GM23338 (cell line): ENCODE measurements at regions not wholly inside any gene's neighbourhood (a gene's known extent, or its start where the extent isn't known, plus 50 kb on each side); places are given as distances from the start of the nearest gene placed in this dataset.

Source experiments
- ATAC-seq: fragments of 200-7000 bp; cut with Tn5 transposase; 3 replicates; pipeline ENCODE4 v1.9.1; 2020
- DNase-seq: peaks from one replicate; pipeline ENCODE4 v3.0.0-alpha.2; 2015; ENCODE audit warnings: low spot score
- H2AFZ ChIP-seq: fragments of 200-600 bp; sonication (generic); 2 replicates; pipeline ENCODE4 v1.8.0; 2016; ENCODE audit warnings: antibody characterized with exemption, mild to moderate bottlenecking, moderate library complexity
- H3F3A ChIP-seq: fragments of 200-600 bp; sonication (generic); replicated peaks from 2 replicates; pipeline ENCODE4 v1.8.0; 2017; ENCODE audit warnings: antibody characterized with exemption, mixed run types, low read depth
- H3K27ac ChIP-seq: fragments of 200-600 bp; sonication (generic); 2 replicates; pipeline ENCODE4 v1.6.1; 2016; ENCODE audit warnings: low read depth
- H3K27me3 ChIP-seq: fragments of 200-600 bp; sonication (generic); 2 replicates; pipeline ENCODE4 v1.8.0; 2016; ENCODE audit warnings: mild to moderate bottlenecking, mixed run types, moderate library complexity; ENCODE audit not compliant: insufficient read depth
- H3K36me3 ChIP-seq: fragments of 200-600 bp; sonication (generic); 2 replicates; pipeline ENCODE4 v1.8.0; 2016; ENCODE audit warnings: mild to moderate bottlenecking; ENCODE audit not compliant: insufficient read depth
- H3K4me1 ChIP-seq: fragments of 200-600 bp; sonication (generic); 2 replicates; pipeline ENCODE4 v1.8.0; 2016; ENCODE audit warnings: mild to moderate bottlenecking, moderate library complexity; ENCODE audit not compliant: insufficient read depth
- H3K4me2 ChIP-seq: fragments of 200-600 bp; sonication (generic); 2 replicates; pipeline ENCODE4 v1.7.1; 2017; ENCODE audit warnings: mixed run types
- H3K4me3 ChIP-seq: fragments of 200-600 bp; sonication (generic); 2 replicates; pipeline ENCODE4 v1.6.1; 2016; ENCODE audit warnings: mixed run types
- H3K79me2 ChIP-seq: fragments of 200-600 bp; sonication (generic); replicated peaks from 2 replicates; pipeline ENCODE4 v1.8.0; 2017; ENCODE audit warnings: mild to moderate bottlenecking; ENCODE audit not compliant: insufficient read depth
- H3K9me2 ChIP-seq: fragments of 200-600 bp; sonication (generic); 2 replicates; pipeline ENCODE4 v1.8.0; 2017; ENCODE audit not compliant: insufficient read depth
- H4K20me1 ChIP-seq: fragments of 200-600 bp; sonication (generic); replicated peaks from 2 replicates; pipeline ENCODE4 v1.8.0; 2017; ENCODE audit warnings: mild to moderate bottlenecking; ENCODE audit not compliant: insufficient read depth
- H3K27ac Mint-ChIP-seq: 2 replicates; pipeline ENCODE4 v1.8.0; 2020; ENCODE audit warnings: inconsistent platforms, mild to moderate bottlenecking, moderate library complexity, mixed read lengths
- H3K27me3 Mint-ChIP-seq: 3 replicates; pipeline ENCODE4 v1.8.0; 2022; ENCODE audit warnings: low read depth, mild to moderate bottlenecking, moderate library complexity, mixed read lengths, inconsistent platforms; ENCODE audit not compliant: insufficient read depth, poor library complexity
- H3K36me3 Mint-ChIP-seq: 3 replicates; pipeline ENCODE4 v1.8.0; 2021; ENCODE audit warnings: low read depth, mild to moderate bottlenecking, inconsistent platforms, moderate library complexity, mixed read lengths
- H3K4me1 Mint-ChIP-seq: 3 replicates; pipeline ENCODE4 v1.8.0; 2020; ENCODE audit warnings: mild to moderate bottlenecking, inconsistent platforms, mixed read lengths
- H3K4me3 Mint-ChIP-seq: 3 replicates; pipeline ENCODE4 v1.8.0; 2021; ENCODE audit warnings: moderate library complexity, mild to moderate bottlenecking, inconsistent platforms, mixed read lengths
- H3K9me3 Mint-ChIP-seq: 3 replicates; pipeline ENCODE4 v1.8.0; 2020; ENCODE audit warnings: moderate library complexity, mild to moderate bottlenecking, inconsistent platforms, mixed read lengths
- CREB1 ChIP-seq: fragments of 250-450 bp; sonication (Bioruptor Pico); IDR thresholded peaks from 2 replicates; pipeline ENCODE4 v1.5.0; 2020; ENCODE audit warnings: low read depth, mild to moderate bottlenecking, moderate library complexity
- EZH2 ChIP-seq: fragments of 200-600 bp; sonication (generic); IDR thresholded peaks from one replicate; pipeline ENCODE4 v1.8.0; 2017; ENCODE audit warnings: antibody characterized with exemption, mild to moderate bottlenecking, low read depth; ENCODE audit not compliant: unreplicated experiment
- EZH2phosphoT487 ChIP-seq: fragments of 200-600 bp; sonication (generic); IDR thresholded peaks from one replicate; pipeline ENCODE4 v1.8.1; 2018; ENCODE audit warnings: antibody characterized with exemption; ENCODE audit not compliant: unreplicated experiment
- NANOG ChIP-seq: IDR thresholded peaks from 2 replicates; pipeline ENCODE4 v1.6.1; 2016; ENCODE audit warnings: antibody characterized with exemption, borderline replicate concordance
- ZNF114 ChIP-seq: fragments of 250-450 bp; sonication (Bioruptor Pico); IDR thresholded peaks from 2 replicates; pipeline ENCODE4 v1.5.0; 2020; ENCODE audit warnings: mild to moderate bottlenecking, moderate library complexity
- ZNF331 ChIP-seq: fragments of 250-450 bp; sonication (Bioruptor Pico); IDR thresholded peaks from 2 replicates; pipeline ENCODE4 v1.5.0; 2020; ENCODE audit warnings: low read depth, mild to moderate bottlenecking, moderate library complexity
- TF ChIP-seq, protein P1 (sequence below): IDR thresholded peaks from one replicate; pipeline ENCODE4 v1.6.1; 2018; ENCODE audit warnings: antibody characterized with exemption; ENCODE audit not compliant: unreplicated experiment
- TF ChIP-seq, protein P2 (sequence below): fragments of 250-450 bp; sonication (Bioruptor Pico); IDR thresholded peaks from 2 replicates; pipeline ENCODE4 v1.5.0; 2020; ENCODE audit warnings: mild to moderate bottlenecking, moderate library complexity
- TF ChIP-seq, protein P3 (sequence below), 2 experiments: fragments of 200-600 bp in 1 of 2; sonication (generic) in 1 of 2; conservative IDR thresholded peaks; 2 replicates each; pipeline versions ENCODE4 v1.5.1 to v1.6.1; 2016 to 2017; ENCODE audit warnings: antibody characterized with exemption in 2 of 2, low read depth in 2 of 2, mild to moderate bottlenecking in 2 of 2, moderate library complexity in 1 of 2

DNA sequence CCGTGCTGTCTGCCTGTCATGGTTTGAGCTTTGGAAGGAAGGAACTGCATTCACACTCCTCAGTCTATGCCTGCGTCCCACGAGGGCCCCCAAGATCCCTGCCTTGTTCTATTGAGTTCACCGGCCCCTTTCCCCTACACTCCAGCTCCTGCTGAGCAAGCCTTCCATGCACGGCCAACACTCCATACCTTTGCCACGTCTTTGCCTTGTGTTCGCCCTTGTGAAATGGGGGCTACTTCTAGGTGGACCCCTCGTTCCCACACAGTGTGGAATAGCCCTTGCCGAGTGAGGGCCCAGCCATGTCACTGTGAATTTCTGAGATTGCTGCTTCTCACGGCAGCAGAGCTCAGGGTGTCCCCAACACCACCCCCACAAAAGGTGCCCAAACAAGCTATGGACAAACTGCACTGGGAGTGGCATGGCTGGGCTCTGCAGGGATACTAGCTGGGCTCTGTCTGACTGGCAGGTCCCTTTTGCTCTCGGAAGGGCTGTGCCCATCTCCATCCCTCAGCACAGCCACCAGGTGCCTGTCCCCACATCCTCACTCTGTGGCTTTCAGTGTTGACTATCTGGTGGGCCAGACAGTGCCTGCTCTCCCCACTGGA lies 67.9 kb upstream of the ADAMTS2 start:
- no peaks in the 10 kb centered on the region for H3K36me3 ChIP-seq
- H3F3A ChIP-seq, result no peaks in the 10 kb centered on the region
- H3K27me3 ChIP-seq, result no peaks in the 10 kb centered on the region
- no peaks in the 10 kb centered on the region for H3K79me2 ChIP-seq
- no peak overlapping the region for H3K4me3 ChIP-seq
- no peak for DNase-seq
- Mint-ChIP-seq H3K4me1 (no peaks in the 10 kb centered on the region; the same call in 2 of the 3 replicates), H3K4me3 (no peak overlapping the region), H3K36me3 (no peaks in the 10 kb centered on the region), H3K9me3 (peaks cover 3% of the 10 kb centered on the region), H3K27me3 (peaks cover 2% of the 10 kb centered on the region), H3K27ac (no peak overlapping the region)
- H3K4me2 ChIP-seq, result no peak overlapping the region
- no peak overlapping the region for H3K27ac ChIP-seq
- no peak overlapping the region for H2AFZ ChIP-seq
- no peak for ATAC-seq
- no peak for TF ChIP-seq EZH2
- TF ChIP-seq CREB1, result no peak
- TF ChIP-seq, protein P1, sequence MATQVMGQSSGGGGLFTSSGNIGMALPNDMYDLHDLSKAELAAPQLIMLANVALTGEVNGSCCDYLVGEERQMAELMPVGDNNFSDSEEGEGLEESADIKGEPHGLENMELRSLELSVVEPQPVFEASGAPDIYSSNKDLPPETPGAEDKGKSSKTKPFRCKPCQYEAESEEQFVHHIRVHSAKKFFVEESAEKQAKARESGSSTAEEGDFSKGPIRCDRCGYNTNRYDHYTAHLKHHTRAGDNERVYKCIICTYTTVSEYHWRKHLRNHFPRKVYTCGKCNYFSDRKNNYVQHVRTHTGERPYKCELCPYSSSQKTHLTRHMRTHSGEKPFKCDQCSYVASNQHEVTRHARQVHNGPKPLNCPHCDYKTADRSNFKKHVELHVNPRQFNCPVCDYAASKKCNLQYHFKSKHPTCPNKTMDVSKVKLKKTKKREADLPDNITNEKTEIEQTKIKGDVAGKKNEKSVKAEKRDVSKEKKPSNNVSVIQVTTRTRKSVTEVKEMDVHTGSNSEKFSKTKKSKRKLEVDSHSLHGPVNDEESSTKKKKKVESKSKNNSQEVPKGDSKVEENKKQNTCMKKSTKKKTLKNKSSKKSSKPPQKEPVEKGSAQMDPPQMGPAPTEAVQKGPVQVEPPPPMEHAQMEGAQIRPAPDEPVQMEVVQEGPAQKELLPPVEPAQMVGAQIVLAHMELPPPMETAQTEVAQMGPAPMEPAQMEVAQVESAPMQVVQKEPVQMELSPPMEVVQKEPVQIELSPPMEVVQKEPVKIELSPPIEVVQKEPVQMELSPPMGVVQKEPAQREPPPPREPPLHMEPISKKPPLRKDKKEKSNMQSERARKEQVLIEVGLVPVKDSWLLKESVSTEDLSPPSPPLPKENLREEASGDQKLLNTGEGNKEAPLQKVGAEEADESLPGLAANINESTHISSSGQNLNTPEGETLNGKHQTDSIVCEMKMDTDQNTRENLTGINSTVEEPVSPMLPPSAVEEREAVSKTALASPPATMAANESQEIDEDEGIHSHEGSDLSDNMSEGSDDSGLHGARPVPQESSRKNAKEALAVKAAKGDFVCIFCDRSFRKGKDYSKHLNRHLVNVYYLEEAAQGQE, result no peak
- TF ChIP-seq NANOG, result no peak
- TF ChIP-seq EZH2phosphoT487, result no peak
- no peaks in the 10 kb centered on the region for H4K20me1 ChIP-seq
- H3K4me1 ChIP-seq, result no peaks in the 10 kb centered on the region
- no peaks in the 10 kb centered on the region for H3K9me2 ChIP-seq

DNA sequence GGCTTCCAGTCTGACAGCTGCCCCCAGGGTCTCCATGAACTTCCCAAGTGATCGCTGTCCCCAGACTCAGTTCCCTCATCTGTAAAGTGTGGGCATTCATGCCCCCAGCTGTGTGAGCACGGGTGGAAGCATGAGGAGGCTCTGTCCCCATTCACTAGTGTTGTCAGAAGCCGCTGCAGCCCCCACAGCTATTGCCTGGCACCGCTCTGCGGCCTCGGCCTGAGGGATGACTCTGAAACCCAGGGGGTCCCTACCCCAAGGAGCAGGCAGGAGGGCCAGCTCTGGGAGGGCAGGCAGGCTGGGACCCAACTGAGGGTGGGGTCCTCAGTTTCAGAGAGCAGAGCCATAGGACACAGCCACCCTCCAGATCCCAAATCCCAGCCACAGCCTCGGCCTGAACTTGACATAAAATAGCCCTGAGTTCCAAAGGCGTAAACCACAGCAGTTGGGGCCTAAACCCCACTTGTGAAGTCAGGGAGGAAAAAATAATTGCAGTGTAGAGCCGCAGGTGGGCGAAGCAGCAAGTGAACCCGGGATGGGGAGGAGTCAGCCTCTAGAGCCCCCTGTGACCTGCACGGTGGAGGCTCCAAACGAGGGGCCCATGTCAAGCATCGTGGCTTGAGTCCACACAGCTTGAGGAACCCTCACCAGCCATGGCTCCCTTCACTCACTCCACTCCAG lies 66.0 kb upstream of the ADAMTS2 start:
- Histone ChIP-seq H2AFZ (no peak overlapping the region), H3K4me3 (no peak overlapping the region), H3K4me2 (no peak overlapping the region), H3K27me3 (no peaks in the 10 kb centered on the region), H3K9me2 (no peaks in the 10 kb centered on the region), H3K36me3 (no peaks in the 10 kb centered on the region), H3K4me1 (no peaks in the 10 kb centered on the region), H4K20me1 (no peaks in the 10 kb centered on the region), H3F3A (no peaks in the 10 kb centered on the region), H3K27ac (no peak overlapping the region), H3K79me2 (no peaks in the 10 kb centered on the region)
- DNase-seq (no peak), ATAC-seq (no peak)
- Mint-ChIP-seq H3K9me3 (peaks cover 3% of the 10 kb centered on the region), H3K27me3 (peaks cover 2% of the 10 kb centered on the region), H3K4me1 (no peaks in the 10 kb centered on the region), H3K27ac (no peak overlapping the region), H3K36me3 (no peaks in the 10 kb centered on the region), H3K4me3 (no peak overlapping the region)
- TF ChIP-seq, protein P2, sequence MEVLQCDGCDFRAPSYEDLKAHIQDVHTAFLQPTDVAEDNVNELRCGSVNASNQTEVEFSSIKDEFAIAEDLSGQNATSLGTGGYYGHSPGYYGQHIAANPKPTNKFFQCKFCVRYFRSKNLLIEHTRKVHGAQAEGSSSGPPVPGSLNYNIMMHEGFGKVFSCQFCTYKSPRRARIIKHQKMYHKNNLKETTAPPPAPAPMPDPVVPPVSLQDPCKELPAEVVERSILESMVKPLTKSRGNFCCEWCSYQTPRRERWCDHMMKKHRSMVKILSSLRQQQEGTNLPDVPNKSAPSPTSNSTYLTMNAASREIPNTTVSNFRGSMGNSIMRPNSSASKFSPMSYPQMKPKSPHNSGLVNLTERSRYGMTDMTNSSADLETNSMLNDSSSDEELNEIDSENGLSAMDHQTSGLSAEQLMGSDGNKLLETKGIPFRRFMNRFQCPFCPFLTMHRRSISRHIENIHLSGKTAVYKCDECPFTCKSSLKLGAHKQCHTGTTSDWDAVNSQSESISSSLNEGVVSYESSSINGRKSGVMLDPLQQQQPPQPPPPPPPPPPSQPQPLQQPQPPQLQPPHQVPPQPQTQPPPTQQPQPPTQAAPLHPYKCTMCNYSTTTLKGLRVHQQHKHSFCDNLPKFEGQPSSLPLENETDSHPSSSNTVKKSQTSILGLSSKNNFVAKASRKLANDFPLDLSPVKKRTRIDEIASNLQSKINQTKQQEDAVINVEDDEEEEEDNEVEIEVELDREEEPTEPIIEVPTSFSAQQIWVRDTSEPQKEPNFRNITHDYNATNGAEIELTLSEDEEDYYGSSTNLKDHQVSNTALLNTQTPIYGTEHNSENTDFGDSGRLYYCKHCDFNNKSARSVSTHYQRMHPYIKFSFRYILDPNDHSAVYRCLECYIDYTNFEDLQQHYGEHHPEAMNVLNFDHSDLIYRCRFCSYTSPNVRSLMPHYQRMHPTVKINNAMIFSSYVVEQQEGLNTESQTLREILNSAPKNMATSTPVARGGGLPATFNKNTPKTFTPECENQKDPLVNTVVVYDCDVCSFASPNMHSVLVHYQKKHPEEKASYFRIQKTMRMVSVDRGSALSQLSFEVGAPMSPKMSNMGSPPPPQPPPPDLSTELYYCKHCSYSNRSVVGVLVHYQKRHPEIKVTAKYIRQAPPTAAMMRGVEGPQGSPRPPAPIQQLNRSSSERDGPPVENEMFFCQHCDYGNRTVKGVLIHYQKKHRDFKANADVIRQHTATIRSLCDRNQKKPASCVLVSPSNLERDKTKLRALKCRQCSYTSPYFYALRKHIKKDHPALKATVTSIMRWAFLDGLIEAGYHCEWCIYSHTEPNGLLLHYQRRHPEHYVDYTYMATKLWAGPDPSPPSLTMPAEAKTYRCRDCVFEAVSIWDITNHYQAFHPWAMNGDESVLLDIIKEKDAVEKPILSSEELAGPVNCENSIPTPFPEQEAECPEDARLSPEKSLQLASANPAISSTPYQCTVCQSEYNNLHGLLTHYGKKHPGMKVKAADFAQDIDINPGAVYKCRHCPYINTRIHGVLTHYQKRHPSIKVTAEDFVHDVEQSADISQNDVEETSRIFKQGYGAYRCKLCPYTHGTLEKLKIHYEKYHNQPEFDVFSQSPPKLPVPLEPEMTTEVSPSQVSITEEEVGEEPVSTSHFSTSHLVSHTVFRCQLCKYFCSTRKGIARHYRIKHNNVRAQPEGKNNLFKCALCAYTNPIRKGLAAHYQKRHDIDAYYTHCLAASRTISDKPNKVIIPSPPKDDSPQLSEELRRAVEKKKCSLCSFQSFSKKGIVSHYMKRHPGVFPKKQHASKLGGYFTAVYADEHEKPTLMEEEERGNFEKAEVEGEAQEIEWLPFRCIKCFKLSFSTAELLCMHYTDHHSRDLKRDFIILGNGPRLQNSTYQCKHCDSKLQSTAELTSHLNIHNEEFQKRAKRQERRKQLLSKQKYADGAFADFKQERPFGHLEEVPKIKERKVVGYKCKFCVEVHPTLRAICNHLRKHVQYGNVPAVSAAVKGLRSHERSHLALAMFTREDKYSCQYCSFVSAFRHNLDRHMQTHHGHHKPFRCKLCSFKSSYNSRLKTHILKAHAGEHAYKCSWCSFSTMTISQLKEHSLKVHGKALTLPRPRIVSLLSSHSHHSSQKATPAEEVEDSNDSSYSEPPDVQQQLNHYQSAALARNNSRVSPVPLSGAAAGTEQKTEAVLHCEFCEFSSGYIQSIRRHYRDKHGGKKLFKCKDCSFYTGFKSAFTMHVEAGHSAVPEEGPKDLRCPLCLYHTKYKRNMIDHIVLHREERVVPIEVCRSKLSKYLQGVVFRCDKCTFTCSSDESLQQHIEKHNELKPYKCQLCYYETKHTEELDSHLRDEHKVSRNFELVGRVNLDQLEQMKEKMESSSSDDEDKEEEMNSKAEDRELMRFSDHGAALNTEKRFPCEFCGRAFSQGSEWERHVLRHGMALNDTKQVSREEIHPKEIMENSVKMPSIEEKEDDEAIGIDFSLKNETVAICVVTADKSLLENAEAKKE (CRISPR knock-in tag), result no peak
- TF ChIP-seq ZNF331 (no peak), CREB1 (no peak), ZNF114 (no peak), NANOG (no peak)
- TF ChIP-seq, protein P3, sequence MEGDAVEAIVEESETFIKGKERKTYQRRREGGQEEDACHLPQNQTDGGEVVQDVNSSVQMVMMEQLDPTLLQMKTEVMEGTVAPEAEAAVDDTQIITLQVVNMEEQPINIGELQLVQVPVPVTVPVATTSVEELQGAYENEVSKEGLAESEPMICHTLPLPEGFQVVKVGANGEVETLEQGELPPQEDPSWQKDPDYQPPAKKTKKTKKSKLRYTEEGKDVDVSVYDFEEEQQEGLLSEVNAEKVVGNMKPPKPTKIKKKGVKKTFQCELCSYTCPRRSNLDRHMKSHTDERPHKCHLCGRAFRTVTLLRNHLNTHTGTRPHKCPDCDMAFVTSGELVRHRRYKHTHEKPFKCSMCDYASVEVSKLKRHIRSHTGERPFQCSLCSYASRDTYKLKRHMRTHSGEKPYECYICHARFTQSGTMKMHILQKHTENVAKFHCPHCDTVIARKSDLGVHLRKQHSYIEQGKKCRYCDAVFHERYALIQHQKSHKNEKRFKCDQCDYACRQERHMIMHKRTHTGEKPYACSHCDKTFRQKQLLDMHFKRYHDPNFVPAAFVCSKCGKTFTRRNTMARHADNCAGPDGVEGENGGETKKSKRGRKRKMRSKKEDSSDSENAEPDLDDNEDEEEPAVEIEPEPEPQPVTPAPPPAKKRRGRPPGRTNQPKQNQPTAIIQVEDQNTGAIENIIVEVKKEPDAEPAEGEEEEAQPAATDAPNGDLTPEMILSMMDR (conservative IDR thresholded peaks at IDR 0.05; ENCODE audit: low read depth in 2 of 2), result no peak
